Esophagus squamous epithelium (tissue), 4 donors: ENCODE measurements at regions not wholly inside any gene's neighbourhood (a gene's known extent, or its start where the extent isn't known, plus 50 kb on each side); places are given as distances from the start of the nearest gene placed in this dataset.

Experiments
- CTCF ChIP-seq, 6 experiments: fragments of 450-650 bp in 4 of 6; fragments of 200-600 bp in 2 of 6; sonication (generic) in 2 of 6; IDR thresholded peaks; one replicate each; pipeline ENCODE4 v1.5.1; 2016 to 2019; ENCODE audit warnings: antibody characterized with exemption in 6 of 6, mild to moderate bottlenecking in 4 of 6, moderate library complexity in 4 of 6
- POLR2A ChIP-seq, 4 donors: fragments of 450-650 bp; IDR thresholded peaks; one replicate each; pipeline ENCODE4 v1.6.1; 2017; ENCODE audit warnings: antibody characterized with exemption in 4 of 4, mild to moderate bottlenecking in 4 of 4, moderate library complexity in 3 of 4

- no peak for TF ChIP-seq CTCF (IDR thresholded peaks at IDR 0.05)
- TF ChIP-seq POLR2A (IDR thresholded peaks at IDR 0.05): no peak
These were observed 371.2 kb downstream of the NFIB start for GRCh38 chr9:13942695-13943094.
